Suppressor macrophage treated with lipopolysaccharide for 1 hour (primary cell): ENCODE measurements at regions not wholly inside any gene's neighbourhood (a gene's known extent, or its start where the extent isn't known, plus 50 kb on each side); places are given as distances from the start of the nearest gene placed in this dataset.
"Not testable (repeated sequence)": the region's sequence is repeated elsewhere in the genome, so short reads cannot be mapped to it uniquely, and the experiment has no call there.

Source experiments
- DNase-seq, 3 donors: peaks; one replicate each; pipeline ENCODE4 v3.0.0-alpha.2; 2020 to 2022

GRCh38 chr3:143175940-143176894, 56.6 kb downstream of the CHST2 start:
- not testable (repeated sequence) for DNase-seq

DNA sequence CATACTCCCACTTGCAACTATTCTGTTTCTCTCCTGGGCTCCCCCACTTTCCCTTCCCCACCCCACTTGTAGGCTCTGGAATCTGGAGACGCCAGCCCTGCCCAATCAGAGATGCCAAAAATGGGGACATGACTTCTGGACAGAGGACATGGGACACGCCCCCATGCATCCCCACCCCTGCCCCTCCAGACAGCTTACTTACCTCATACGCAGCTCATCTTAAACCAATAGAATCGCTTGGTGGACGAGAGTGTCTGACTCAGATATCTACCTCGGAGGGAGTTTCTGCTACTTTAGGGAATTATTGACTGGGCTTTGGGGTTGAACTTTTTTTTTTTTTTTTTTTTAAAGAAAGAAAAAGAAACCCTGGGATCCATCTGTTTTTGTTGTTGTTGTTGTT, 58.4 kb downstream of the CHST2 start:
- peak in 2 of 3 donors; percentile 40 to 48 for DNase-seq

GRCh38 chr3:143178775-143179548, 59.4 kb downstream of the CHST2 start:
- DNase-seq, result not testable (repeated sequence)

GRCh38 chr3:143179603-143180002, 60.0 kb downstream of the CHST2 start:
- no peak for DNase-seq

DNA sequence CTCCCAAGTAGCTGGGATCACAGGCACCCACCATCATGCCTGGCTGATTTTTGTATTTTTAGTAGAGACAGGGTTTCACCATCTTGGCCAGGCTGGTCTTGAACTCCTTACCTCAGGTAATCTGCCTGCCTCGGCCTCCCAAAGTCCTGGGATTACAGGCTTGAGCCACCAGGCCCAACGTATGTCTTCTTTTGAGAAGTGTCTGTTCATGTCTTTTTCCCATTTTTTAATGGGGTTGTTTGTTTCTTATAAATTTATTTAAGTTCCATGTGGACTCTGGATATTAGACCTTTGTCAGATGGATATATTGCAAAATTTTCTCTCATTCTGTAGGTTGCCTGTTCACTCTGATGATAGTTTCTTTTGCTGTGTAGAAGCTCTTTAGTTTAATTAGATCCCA, 61.3 kb downstream of the CHST2 start:
- not testable (repeated sequence) for DNase-seq

GRCh38 chr3:143181977-143182376, 62.4 kb downstream of the CHST2 start:
- not testable (repeated sequence) for DNase-seq

DNA sequence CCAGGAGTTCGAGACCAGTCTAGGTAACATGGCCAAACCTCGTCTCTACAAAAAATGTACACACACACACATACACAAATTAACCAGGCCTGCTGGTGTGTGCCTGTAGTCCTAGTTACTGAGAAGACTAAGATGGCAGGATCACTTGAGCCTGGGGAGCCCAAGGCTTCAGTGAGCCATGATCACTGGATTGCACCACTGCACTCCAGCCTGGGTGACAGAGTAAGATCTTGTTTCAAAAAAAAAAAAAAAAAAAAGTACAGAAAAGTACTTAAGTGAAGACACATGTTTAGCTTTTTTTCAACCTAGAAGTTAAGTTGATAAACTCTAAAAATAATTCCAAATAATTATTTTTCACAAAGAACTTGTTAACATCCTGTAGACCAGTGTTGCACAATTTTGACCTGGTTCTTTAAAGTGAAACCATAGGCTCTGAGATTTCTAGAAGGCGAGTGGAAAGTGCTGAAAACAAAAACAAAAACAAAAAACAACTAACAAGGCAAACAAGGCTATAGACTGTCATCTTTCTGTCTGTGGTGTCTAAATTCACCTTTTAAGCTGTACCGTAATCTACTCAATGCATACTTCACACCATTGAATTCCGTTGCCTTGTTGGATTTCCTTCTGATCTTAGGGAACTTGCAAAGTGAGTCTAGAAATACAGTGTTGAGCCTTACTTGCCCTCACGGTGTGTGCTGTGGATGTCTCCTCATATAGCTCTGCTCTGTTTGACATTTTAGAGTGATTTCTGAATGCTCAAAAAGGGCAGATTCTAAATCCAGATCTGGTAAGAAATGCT, 63.5 kb downstream of the CHST2 start:
- no peak for DNase-seq

- no peak for DNase-seq
Observed at GRCh38 chr3:143183665-143183964, 64.0 kb downstream of the CHST2 start.

- DNase-seq, result no peak
Observed at GRCh38 chr3:143184099-143184498, 64.5 kb downstream of the CHST2 start.

GRCh38 chr3:143185401-143185800, 65.8 kb downstream of the CHST2 start:
- DNase-seq, result no peak

GRCh38 chr3:143187111-143187510, 67.5 kb downstream of the CHST2 start:
- DNase-seq, result no peak

GRCh38 chr3:143188881-143189280, 69.3 kb downstream of the CHST2 start:
- no peak for DNase-seq

- no peak for DNase-seq
Observed at GRCh38 chr3:143190101-143190500, 70.5 kb downstream of the CHST2 start.

- no peak for DNase-seq
Observed at GRCh38 chr3:143192193-143192592, 72.6 kb downstream of the CHST2 start.

DNA sequence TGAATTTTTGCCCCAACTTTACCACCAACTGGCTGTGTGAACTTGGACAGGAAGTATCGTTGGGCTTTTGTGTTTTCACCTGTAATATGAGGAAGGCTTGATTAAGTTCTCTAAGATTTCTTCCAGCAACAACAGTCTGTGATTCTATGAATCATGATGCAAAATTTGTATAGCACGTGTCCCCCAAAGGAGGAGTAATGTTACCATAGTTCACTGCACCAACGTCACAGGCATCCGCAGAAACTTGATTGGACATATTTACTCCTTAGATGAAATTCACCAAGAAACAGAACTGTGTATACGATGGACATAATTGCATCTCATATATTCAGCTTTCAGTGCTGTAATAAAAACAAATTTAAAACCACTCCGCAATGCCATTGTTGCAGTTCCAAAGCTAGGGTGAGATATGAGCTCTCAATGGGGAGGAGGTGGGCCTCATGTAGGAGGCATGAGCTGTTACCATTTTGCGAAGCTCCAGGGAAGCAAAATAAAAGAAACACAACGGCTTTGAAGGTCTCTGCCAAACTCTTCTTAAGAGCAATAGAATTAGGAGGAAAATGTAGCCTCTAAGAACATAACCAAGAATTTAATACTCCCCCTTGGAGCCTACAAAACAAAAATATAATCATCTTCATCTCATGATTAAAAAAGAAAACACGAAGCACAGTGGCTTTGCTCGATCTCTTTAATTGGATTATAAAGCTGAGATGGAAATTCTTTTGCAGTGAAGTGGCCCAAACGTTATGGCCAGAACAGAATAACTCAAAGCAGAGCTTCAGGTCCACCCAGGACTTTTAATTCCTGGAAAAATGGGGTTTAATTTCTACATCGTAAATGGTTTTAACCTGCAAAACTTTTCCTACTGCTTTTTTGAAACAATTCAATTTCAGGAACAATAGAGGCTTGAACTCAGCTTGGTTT, 80.7 kb downstream of the CHST2 start:
- no peak for DNase-seq

DNA sequence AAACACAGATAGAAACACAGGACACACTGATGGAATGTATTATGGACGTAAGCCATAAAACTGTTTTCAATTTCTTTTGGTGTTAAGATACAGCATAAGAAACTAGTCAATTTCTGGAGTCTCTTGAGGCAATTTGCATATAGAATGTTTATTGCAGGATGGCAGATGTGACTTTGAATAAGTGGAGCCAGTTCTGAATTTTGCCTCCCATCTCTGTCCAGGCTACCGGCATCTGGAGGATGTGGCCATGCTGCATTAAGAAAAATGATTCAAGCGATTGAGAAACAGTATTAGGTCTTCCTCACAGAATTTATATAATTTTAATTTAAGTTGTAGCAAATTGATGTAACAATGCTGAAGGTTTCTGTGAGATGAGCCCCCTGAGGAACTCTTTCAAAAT, 81.5 kb downstream of the CHST2 start:
- no peak for DNase-seq

GRCh38 chr3:143201870-143202752, 82.5 kb downstream of the CHST2 start:
- no peak for DNase-seq

GRCh38 chr3:143203142-143203541, 83.6 kb downstream of the CHST2 start:
- no peak for DNase-seq

- DNase-seq, result no peak
Observed at GRCh38 chr3:143203848-143204247, 84.3 kb downstream of the CHST2 start.

- DNase-seq, result no peak
Observed at GRCh38 chr3:143206955-143207337, 87.4 kb downstream of the CHST2 start.

- peak; percentile 30 to 47 (median 44) for DNase-seq
Observed at GRCh38 chr3:143207338-143207961, 87.9 kb downstream of the CHST2 start.
